GM20431 (cell line): ENCODE measurements at regions not wholly inside any gene's neighbourhood (a gene's known extent, or its start where the extent isn't known, plus 50 kb on each side); places are given as distances from the start of the nearest gene placed in this dataset.
"Not testable (repeated sequence)": the region's sequence is repeated elsewhere in the genome, so short reads cannot be mapped to it uniquely, and the experiment has no call there.

Experiments used
- in situ Hi-C: fragments of 300-500 bp; cut with MseI, MboI; formaldehyde crosslinking; loops from one replicate; pipeline ENCODE4 v1.15.0; 2020; ENCODE audit warnings: low sequenced_read_pairs; ENCODE audit not compliant: unreplicated experiment

DNA sequence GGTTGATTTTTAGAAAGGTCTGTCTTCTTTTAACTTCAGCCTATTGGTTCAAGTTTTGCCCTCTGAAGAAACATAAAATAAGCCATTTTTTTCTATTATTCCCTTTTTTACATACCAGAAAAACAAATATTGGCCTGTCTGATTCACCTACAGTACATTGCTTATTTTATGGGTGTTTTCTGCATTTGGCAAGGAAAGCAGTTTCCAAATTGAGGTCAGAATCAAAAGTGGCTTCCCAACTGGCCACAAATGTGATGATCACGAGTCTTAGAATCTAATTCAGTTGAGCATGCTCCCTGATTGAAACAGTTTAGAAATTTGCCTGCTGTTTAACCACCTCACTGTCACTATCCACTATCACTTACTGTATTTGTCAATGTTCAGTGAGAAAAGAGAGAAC is 106.9 kb upstream of the CHMP2B start:
- in situ Hi-C loops, result no loop called here

- in situ Hi-C loops, result no loop called here
Observed at GRCh38 chr3:87109465-87109864, 117.6 kb upstream of the CHMP2B start.

- in situ Hi-C loops, result no loop called here
Observed at GRCh38 chr3:87101861-87102625, 111.1 kb upstream of the VGLL3 start.

- in situ Hi-C loops, result not testable (repeated sequence)
Observed at GRCh38 chr3:87097733-87098132, 106.8 kb upstream of the VGLL3 start.

DNA sequence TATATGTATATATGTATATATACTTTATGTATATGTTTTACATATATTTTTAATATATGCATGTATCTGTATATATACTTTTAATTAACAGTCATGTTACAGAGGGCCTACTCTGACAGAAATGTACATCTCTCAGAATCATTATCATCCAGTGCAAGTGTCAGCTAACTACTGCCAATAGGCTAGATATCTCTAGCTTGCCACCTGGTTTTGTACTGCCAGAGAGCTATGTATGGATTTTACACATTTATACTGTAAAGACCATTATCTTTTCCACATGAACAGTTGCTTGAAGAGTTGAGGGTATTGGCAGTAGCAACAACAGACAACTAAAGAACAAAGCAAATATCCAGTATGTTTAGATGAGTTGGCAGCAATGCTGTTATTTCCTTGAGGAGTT is 99.7 kb upstream of the VGLL3 start:
- in situ Hi-C loops, result no loop called here

- in situ Hi-C loops, result no loop called here
Observed at GRCh38 chr3:87088993-87089841, 98.3 kb upstream of the VGLL3 start.

DNA sequence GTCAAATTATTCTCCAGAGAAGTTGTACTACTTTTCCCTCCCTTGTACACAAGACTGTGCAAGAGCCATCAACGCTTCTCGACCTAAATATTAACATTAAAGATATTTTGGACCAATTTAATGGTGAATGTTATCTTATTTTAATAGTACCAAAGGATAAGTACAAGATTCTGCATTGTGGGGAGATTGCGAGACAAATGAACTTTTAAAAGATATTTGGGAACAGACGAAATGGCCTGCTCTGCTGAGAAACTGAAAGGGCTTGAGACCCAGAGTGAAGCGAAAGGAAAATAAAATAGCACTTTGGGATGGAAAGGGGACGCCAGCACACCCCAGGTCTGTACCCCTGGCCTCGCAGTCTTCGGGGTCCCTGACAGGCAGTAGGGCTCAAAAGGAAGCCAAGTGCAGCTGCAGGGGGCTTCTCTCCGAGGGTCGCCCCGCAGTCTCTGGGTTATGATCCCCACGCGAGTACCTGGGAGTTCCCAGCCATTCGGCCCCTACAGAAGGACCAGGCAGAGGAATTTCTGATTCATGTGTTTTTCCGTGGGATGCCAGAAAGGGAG is 97.6 kb upstream of the VGLL3 start:
- in situ Hi-C loops, result no loop called here

GRCh38 chr3:87084868-87085267 is 93.9 kb upstream of the VGLL3 start:
- in situ Hi-C loops, result no loop called here

DNA sequence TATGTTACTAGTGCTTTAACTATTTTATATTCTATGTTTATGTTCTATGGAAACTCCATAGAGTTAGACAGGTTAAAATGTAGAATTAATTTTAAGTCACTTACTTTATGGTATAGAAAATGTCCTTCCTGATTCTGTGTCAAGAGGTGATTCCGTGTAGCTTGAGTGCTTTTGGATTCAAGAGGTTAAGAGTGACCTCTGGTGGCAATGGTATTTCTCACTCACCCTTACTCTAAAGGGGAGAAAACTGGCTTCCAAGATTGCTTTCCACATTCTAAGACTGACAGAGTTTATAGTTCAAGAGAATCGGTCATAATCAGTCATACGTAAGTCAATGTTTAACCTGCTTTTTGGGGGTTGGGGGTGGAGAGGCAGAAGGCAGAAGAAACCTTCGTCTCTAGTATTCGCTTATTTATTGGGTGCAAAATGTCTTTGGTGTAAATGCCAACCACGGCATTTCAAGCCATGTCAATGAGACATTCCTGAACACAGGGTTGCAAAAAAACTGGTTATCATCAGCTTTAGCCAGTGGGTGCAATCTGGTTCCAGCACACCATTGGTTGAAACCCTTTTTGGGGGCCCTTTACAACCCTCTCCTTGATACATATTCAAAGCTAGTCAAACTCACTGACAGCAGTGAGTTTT is 92.0 kb upstream of the VGLL3 start:
- in situ Hi-C loops, result no loop called here

- in situ Hi-C loops, result no loop called here
Observed at GRCh38 chr3:87077355-87077754, 86.4 kb upstream of the VGLL3 start.

- in situ Hi-C loops, result no loop called here
Observed at GRCh38 chr3:87076946-87077345, 86.0 kb upstream of the VGLL3 start.

- in situ Hi-C loops, result no loop called here
Observed at GRCh38 chr3:87073496-87074145, 82.7 kb upstream of the VGLL3 start.

GRCh38 chr3:87072446-87072845 is 81.5 kb upstream of the VGLL3 start:
- in situ Hi-C loops, result no loop called here

DNA sequence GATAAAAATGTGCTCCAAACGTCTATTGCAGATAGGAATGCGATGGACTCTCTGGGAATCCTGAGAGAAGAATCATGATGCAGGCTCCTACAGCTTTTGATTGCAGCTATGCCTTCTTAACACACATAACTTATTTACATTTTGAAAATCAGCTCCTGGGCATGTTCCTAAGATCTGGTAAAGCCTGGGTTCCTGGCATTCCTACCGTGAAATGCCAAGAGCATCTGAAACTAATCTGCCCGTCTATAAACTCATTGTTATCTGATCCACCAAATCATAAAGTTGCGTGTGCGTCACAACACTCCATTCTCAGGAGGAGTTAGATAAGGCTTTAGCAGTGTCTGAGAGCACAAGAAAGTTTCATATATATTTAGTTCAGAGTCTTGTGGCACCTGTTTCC is 79.0 kb upstream of the VGLL3 start:
- in situ Hi-C loops, result no loop called here

DNA sequence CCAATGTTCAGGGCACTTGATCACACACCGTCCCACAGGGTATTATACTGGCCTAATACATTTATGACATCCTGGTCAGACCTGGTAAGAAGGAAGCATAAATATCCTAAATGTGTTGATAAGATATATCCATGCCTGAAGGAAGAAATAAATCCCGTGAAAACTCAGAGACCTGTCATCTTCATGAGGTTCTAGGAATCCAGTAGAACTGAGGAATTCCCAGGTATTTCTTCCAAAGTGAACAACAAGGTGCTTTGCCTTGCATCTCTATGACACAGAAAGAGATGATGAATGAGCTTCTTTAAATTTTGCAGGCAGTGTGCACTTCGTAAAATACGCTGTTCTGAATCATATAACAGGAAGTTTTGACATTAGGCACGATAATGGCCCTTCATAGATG is 78.1 kb upstream of the VGLL3 start:
- in situ Hi-C loops, result no loop called here

DNA sequence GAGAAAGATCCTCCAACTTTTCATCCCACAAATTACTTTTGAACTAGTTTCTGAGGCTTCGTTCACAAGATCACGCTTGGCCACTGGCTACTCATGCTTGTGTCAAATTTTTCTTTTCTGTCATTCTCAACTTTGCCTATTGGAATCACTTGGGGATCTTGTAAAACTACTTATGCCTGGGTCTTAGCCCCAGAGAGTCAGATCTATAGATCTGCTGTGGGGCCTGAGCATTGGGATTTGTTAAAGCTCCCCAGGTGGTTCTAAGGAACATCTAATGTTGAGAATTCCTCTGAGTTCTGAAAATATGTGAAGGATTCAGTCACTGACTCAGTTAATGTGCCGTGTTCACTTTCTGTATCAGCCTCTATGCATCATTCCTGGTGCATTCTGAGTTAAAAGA is 71.7 kb upstream of the VGLL3 start:
- in situ Hi-C loops, result no loop called here

DNA sequence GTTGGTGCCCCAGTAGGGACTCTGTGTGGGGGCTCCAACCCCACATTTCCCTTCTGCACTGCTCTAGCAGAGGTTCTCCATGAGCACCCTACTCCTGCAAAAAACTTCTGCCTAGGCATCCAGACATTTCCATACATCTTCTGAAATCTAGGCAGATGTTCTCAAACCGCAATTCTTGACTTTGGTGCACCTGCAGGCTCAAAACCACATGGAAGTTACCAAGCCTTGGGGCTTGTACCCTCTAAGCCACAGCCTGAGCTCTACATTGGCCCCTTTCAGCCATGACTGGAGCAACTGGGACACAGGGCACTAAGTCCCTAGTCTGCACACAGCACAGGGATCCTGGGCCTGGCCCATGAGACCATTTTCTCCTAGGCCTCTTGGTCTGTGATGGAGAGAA is 66.5 kb upstream of the VGLL3 start:
- in situ Hi-C loops, result no loop called here

GRCh38 chr3:87053553-87053952 is 62.6 kb upstream of the VGLL3 start:
- in situ Hi-C loops, result no loop called here

DNA sequence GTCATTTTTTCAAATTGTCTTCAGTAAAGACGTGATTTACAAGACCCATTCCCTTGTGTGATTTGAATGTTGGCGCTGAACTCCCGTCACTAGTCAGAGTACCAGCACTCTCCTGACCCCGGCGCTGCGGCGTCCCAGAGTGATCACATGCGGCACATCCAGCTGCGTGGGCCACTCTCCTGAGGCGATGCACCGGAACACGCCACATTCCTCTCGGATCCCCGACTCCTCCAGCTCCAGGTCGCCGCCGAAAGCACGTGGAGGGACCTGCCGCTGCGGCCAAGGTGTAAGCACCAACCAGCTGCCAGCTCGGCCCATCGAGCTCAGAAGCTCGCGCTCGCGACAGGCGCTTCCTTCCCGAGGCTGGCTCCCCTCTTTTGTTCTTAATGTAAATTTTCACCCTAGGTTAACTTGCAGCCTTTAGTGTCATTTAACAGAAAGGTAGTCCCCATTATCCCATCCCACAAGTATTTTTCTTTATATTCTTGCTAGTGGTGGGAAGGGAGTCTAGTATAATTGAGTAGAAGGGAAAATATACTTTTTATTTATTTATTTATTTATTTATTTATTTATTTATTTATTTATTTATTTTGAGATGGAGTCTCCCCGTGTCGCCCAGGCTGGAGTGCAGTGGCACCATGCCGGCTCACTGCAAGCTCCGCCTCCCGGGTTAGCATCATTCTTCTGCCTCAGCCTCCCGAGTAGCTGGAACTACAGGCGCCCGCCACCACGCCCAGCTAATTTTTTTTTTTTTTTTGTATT is 61.7 kb upstream of the VGLL3 start:
- in situ Hi-C loops, result no loop called here

DNA sequence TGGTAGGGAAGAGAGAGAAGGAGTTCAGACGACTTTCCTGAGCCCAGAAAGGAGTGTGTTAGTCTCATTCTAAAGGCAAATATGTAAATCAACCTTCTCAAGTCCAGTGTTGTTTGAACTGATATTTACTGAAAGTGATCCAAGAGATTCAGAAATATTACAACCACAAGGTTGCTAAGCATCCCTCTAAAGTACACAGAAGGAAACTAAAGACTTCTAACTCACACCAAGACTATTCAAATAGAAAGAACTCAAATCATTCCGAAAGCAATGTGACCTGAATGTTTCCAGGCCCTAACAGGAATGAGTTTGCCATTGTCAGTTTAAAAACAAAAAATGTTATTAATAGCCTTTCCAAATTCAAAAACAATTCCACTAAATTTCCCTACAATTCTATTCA is 56.9 kb upstream of the VGLL3 start:
- in situ Hi-C loops, result no loop called here
